ES-I3 (cell line): ENCODE measurements at regions not wholly inside any gene's neighbourhood (a gene's known extent, or its start where the extent isn't known, plus 50 kb on each side); places are given as distances from the start of the nearest gene placed in this dataset.
"Not testable (repeated sequence)": the region's sequence is repeated elsewhere in the genome, so short reads cannot be mapped to it uniquely, and the experiment has no call there.

Experiments used
- H3K36me3 ChIP-seq: 2 replicates; pipeline ENCODE4 v1.6.1; 2013; ENCODE audit warnings: mild to moderate bottlenecking, low read length, control low read depth, moderate library complexity; ENCODE audit not compliant: insufficient read depth
- H3K4me1 ChIP-seq: 2 replicates; pipeline ENCODE4 v1.6.1; 2013; ENCODE audit warnings: mild to moderate bottlenecking, control low read depth, low read length; ENCODE audit not compliant: insufficient read depth
- H3K9ac ChIP-seq: 2 replicates; pipeline ENCODE4 v1.6.1; 2013; ENCODE audit warnings: low read depth, mild to moderate bottlenecking, low read length, moderate library complexity
- H3K9me3 ChIP-seq: 2 replicates; pipeline ENCODE4 v1.6.1; 2013; ENCODE audit warnings: mild to moderate bottlenecking, low read length, moderate library complexity; ENCODE audit not compliant: control insufficient read depth, insufficient read depth

GRCh38 chr9:62817214-62817613 lies 1627.4 kb downstream of the SPATA31A7 start:
- not testable (repeated sequence) for H3K4me1 ChIP-seq, H3K36me3 ChIP-seq, H3K9me3 ChIP-seq, H3K9ac ChIP-seq

- not testable (repeated sequence) for H3K36me3 ChIP-seq, H3K9me3 ChIP-seq, H3K9ac ChIP-seq, H3K4me1 ChIP-seq
Measured at GRCh38 chr9:62822185-62822584, 1632.3 kb downstream of the SPATA31A7 start.

GRCh38 chr9:62827957-62828907 lies 1638.4 kb downstream of the SPATA31A7 start:
- H3K4me1 ChIP-seq, H3K9me3 ChIP-seq, H3K36me3 ChIP-seq, H3K9ac ChIP-seq: not testable (repeated sequence)

- peak overlapping the region; percentile 15; the same call in 1 of the 2 replicates for H3K9ac ChIP-seq
- not testable (repeated sequence) for H3K36me3 ChIP-seq, H3K9me3 ChIP-seq, H3K4me1 ChIP-seq
Measured at GRCh38 chr9:62830829-62831459, 1641.1 kb downstream of the SPATA31A7 start.

DNA sequence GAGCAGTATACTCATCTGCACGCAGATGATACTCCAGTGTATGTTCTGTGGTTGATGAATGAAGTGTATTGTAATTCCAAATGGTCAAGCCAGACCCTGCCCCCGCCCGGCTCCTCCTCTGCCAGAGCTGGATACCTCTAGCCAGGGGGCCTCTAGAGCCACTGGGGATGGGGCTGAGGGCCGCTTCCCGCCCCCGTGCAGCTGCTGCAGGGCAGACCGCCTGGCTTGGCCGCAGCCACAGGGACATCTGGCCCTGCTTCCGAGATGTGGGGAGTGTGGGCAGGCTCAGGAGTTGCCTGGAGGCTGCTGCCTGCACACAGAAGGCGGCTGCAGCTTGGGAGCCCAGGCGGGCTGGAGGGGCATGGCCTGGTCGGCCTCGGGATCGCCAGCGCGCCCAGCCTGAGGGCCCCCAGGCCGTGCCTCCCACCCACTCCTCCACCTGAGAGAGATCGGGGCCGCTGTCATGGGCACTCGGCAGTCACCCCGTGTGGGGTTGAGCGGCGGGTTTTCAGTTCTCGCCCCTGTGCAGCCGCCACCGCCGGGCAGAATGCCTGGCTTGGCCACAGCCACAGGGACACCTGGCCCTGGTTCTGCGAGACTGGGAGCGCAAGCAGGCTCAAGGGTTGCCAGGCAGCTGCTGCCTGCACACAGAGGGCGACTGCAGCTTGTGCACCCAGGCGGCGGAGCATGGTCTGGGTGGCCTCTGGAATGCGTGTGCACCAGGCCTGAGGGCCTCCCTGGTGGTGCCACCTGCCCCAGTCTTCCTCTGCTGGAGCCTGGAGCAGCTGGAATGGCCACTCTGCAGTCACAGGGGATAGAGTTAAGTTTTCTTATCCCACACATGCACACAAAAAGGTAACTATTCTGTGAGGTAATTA lies 1643.7 kb downstream of the SPATA31A7 start:
- H3K4me1 ChIP-seq, H3K36me3 ChIP-seq, H3K9me3 ChIP-seq, H3K9ac ChIP-seq: not testable (repeated sequence)

GRCh38 chr9:62837254-62837911 lies 1647.5 kb downstream of the SPATA31A7 start:
- H3K4me1 ChIP-seq, H3K36me3 ChIP-seq, H3K9me3 ChIP-seq: not testable (repeated sequence)
- peak overlapping the region; percentile 33; the same call in 1 of the 2 replicates for H3K9ac ChIP-seq

GRCh38 chr9:62838024-62838718 lies 1648.3 kb downstream of the SPATA31A7 start:
- not testable (repeated sequence) for H3K4me1 ChIP-seq, H3K36me3 ChIP-seq, H3K9me3 ChIP-seq
- peak overlapping the region; percentile 32; the same call in 1 of the 2 replicates for H3K9ac ChIP-seq

GRCh38 chr9:62839168-62839567 lies 1649.3 kb downstream of the SPATA31A7 start:
- not testable (repeated sequence) for H3K36me3 ChIP-seq, H3K9me3 ChIP-seq

DNA sequence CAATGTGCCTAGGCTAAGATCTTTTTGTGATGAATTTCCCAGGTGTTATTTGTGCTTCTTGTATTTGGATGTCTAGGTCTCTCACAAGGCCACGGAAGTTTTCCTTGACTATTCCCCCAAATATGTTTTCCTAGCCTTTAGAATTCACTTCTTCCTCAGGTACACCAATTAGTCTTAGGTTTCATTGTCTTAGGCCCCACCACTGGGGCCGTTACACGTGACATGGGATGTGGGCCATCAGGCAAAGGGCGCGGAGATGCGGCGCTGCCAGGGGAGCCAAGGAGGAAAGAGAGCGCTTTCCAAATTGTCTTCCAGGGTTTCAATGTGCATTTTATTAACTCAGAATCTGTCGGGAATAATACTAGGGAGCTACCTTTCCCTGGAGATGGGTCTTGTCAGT lies 1653.3 kb downstream of the SPATA31A7 start:
- H3K9me3 ChIP-seq, H3K36me3 ChIP-seq, H3K4me1 ChIP-seq, H3K9ac ChIP-seq: not testable (repeated sequence)

More at GRCh38 chr9:62839168-62839567, 1649.3 kb downstream of the SPATA31A7 start:
- H3K4me1 ChIP-seq, H3K9ac ChIP-seq: not testable (repeated sequence)

GRCh38 chr9:62843706-62844290 lies 1654.0 kb downstream of the SPATA31A7 start:
- not testable (repeated sequence) for H3K4me1 ChIP-seq, H3K9ac ChIP-seq, H3K36me3 ChIP-seq, H3K9me3 ChIP-seq

GRCh38 chr9:62844681-62845185 lies 1654.9 kb downstream of the SPATA31A7 start:
- H3K9ac ChIP-seq, H3K4me1 ChIP-seq, H3K9me3 ChIP-seq, H3K36me3 ChIP-seq: not testable (repeated sequence)

- H3K9me3 ChIP-seq, H3K36me3 ChIP-seq, H3K9ac ChIP-seq, H3K4me1 ChIP-seq: not testable (repeated sequence)
Measured at GRCh38 chr9:62848258-62848657, 1658.4 kb downstream of the SPATA31A7 start.

GRCh38 chr9:62849991-62850390 lies 1660.2 kb downstream of the SPATA31A7 start:
- H3K36me3 ChIP-seq, H3K9me3 ChIP-seq, H3K4me1 ChIP-seq, H3K9ac ChIP-seq: not testable (repeated sequence)
